GM18907 (cell line): ENCODE measurements at regions not wholly inside any gene's neighbourhood (a gene's known extent, or its start where the extent isn't known, plus 50 kb on each side); places are given as distances from the start of the nearest gene placed in this dataset.
"Not testable (repeated sequence)": the region's sequence is repeated elsewhere in the genome, so short reads cannot be mapped to it uniquely, and the experiment has no call there.

Experiments
- ATAC-seq: cut with Tn5 transposase; IDR thresholded peaks from one replicate; pipeline ENCODE4 v1.9.1; 2021; ENCODE audit warnings: mild to moderate bottlenecking, moderate library complexity; ENCODE audit not compliant: unreplicated experiment

DNA sequence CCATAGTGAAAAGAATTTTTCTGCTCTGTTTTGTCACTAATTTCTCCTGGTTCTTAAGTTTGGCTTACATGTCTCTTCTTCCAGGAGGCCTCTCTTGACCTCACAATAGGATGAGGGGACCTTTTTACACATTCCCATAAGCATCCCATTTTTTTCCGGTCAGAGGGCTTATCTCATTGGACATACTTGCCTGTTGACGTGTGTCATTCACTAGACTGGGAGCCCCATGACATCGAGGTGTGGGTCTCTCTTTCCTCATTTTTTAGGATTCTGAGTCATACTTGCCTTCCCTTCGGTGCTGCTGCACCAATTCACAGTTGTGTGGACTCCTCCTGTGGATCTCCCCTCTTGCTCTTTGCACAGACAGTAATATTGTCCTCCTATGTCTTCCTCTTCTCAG is 601.8 kb downstream of the GATA3 start:
- no peak for ATAC-seq

DNA sequence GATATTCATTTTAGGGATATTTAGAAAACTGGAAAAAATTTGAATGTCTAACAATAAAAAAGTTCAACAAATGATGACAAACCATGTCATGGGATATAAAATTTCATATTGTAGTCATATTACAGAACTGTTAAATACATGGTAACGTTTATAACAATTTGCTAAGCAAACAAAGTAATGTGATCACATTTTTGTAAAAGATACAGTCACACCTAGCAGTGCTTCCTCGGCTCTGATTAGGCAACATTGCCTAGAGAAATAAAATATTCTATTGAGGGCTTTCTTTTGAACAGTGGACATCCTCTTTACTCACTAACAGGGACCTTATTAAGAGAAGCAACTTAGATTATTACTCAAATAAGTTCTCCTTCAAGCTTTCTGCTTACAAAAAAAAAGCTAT is 605.5 kb downstream of the GATA3 start:
- ATAC-seq = no peak

DNA sequence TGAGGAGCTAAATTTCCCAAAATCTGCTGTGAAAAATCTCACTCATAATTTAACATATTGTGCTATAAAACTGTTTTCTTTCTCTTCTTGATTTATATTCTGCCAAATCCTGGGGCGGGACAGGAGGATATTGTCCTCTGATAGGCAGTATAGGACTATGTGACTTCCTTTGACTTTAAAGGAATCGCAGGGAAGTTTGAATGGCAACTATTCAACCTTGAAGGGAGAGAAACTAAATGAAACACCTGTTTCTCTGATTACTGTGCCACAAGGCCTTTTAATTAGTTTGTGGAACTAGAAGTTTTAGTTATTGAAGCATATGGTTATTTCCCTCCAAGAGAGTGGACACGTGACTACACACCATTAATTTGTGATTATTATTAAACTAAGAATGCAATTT is 607.4 kb downstream of the GATA3 start:
- no peak for ATAC-seq

GRCh38 chr10:8663131-8663530 is 608.6 kb downstream of the GATA3 start:
- no peak for ATAC-seq

DNA sequence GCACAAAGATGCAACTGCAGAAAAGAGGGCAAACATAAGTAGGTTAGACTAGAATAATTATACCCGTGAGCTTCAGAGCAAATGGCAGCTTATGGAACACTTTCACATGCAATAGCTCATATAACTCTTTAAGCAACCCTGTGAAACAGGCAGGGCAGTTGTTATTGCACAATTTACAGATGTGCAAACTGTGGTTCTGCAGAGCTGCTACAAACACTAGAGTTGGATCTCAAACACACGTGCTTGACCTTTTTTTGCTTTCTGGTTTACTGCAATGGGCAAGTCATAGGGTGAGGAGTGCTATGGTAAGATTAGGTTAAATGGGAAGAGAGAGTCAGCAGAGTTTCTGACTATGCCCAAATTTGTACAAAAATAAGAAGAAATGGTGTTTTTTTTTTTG is 610.8 kb downstream of the GATA3 start:
- no peak for ATAC-seq

GRCh38 chr10:8670461-8670860 is 616.0 kb downstream of the GATA3 start:
- ATAC-seq = no peak

- ATAC-seq = no peak
Measured at GRCh38 chr10:8674230-8674629, 619.7 kb downstream of the GATA3 start.

- no peak for ATAC-seq
Measured at GRCh38 chr10:8677642-8678041, 623.2 kb downstream of the GATA3 start.

DNA sequence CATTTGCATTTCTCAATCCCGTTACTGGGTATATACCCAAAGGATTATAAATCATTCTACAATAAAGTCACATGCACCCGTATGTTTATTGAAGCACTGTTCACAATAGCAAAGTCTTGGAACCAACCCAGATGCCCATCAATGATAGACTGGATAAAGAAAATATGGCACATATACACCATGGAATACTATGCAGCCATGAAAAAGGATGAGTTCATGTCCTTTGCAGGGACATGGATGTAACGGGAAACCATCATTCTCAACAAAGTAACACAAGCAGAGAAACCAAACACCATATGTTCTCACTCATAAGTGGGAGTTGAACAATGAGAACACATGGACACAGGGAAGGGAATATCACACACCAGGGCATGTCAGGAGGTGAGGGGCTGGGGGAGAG is 630.4 kb downstream of the GATA3 start:
- not testable (repeated sequence) for ATAC-seq

- ATAC-seq = no peak
Measured at GRCh38 chr10:8688881-8689280, 634.4 kb downstream of the GATA3 start.

DNA sequence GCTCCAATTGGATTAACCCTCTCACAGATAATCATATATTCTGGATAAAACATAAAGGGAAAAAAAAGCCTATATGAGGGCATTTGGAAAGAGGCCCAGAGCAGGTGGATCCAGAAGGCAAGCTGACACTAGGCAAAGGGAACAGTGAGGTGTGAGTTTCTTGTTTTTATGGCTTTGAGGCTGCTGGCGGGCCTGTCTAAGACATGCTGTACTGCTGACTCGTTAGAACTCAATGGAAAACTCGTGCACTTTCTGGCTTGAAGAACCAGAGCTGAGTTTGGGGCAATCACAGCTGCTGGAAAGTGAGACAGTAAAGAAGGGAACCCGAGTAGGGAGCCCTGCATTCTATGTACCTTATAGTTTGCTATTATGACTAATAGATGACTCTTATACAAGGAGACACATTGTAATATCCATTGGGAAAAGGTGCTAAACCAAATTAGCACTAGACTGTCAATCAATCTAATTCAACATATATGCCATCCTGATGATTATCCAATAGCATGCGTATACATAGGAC is 637.1 kb downstream of the GATA3 start:
- ATAC-seq = no peak

- not testable (repeated sequence) for ATAC-seq
Measured at GRCh38 chr10:8693635-8694034, 639.1 kb downstream of the GATA3 start.

DNA sequence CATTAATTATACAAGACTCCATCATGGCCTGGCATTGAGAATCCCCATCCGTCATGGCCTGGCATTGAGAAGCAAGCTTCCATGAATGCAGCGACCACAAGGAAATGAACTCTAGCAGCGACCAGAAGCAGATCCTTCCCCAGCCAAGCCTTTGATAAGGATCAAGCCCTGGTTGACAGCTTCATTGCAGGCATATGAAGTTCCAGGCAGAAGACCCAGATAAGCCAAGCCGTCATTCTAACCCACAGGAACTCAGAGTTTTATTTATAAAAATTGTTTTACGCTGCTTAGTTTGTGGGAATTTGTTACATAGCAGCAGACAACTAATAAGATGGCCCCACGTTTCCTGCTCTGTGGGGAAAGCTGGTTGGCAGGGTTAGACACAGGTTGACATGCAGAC is 642.3 kb downstream of the GATA3 start:
- no peak for ATAC-seq

GRCh38 chr10:8700689-8701088 is 646.2 kb downstream of the GATA3 start:
- ATAC-seq = no peak

GRCh38 chr10:8702181-8702580 is 647.7 kb downstream of the GATA3 start:
- ATAC-seq = no peak

DNA sequence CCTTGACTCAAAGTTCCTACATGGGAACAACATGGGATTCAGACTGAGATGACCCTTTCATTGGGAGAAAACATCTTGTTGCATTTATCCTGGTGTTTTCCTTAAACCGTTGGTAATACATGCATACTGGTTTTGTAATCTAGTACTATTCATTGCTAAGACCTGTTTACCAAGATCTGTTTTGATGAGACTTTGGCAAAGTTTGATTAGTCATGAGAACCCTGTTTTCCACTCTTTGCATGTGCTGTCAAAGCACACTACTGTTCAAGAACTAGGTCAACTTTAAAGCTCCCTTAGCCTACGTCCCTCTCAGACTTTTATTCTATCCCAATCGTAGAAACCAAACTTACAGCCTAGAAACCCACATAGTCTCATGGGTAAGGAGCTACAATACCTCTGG is 650.9 kb downstream of the GATA3 start:
- no peak for ATAC-seq

DNA sequence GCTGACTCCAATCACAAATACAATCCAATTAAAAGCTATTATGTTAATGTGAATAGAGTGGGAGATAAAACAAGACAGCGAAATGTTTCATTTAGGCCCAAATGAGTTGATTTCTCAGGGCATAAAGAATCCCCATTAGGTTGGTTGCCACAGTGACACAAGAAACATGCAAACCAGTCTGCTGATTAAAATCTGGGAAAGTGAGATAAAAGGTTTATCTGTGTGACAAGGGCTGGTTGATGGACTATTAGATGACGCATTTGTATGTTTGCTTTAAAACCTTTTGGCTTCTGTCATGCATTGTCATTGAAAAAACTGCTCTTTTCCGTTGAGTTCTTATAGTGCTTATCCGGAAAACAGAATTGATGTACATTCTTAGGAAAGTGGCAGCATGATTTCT is 658.2 kb downstream of the GATA3 start:
- ATAC-seq = no peak

GRCh38 chr10:8719971-8720370 is 665.5 kb downstream of the GATA3 start:
- no peak for ATAC-seq

DNA sequence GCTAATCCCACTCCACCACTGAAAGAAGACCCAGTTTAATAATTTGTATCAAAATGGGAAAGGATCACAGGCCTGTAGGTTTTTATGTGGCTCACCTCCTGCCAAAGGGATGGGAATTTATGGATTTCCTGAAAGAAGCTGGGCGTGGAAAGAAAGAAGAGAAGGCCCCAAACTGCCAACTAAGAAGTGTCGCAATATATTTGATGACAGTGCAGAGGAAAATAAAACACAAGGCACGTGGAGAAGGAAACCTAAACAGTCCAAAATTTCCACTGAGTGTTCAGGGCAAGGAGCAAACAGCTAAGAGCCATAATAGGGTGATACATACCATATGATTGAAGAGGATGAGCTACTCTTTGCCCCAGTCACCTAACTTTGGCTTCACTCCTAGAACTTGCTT is 667.2 kb downstream of the GATA3 start:
- no peak for ATAC-seq

DNA sequence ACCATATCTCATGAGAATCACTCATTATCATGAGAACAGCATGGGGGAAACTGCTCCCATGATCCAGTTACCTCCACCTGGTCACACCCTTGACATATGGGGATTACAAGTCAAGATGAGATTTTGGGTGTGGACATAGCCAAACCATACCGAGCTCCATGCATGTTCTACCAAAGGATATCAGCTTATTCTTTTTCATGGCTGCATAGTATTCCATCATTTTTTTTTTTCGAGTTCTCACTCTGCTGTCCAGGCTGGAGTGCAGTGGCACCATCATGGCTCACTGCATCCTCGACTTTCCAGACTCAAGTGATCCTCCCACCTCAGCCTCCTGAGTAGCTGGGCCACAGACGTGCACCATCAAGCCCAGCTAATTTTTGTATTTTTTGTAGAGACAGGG is 668.3 kb downstream of the GATA3 start:
- ATAC-seq = no peak

- no peak for ATAC-seq
Measured at GRCh38 chr10:8725343-8725742, 670.9 kb downstream of the GATA3 start.

DNA sequence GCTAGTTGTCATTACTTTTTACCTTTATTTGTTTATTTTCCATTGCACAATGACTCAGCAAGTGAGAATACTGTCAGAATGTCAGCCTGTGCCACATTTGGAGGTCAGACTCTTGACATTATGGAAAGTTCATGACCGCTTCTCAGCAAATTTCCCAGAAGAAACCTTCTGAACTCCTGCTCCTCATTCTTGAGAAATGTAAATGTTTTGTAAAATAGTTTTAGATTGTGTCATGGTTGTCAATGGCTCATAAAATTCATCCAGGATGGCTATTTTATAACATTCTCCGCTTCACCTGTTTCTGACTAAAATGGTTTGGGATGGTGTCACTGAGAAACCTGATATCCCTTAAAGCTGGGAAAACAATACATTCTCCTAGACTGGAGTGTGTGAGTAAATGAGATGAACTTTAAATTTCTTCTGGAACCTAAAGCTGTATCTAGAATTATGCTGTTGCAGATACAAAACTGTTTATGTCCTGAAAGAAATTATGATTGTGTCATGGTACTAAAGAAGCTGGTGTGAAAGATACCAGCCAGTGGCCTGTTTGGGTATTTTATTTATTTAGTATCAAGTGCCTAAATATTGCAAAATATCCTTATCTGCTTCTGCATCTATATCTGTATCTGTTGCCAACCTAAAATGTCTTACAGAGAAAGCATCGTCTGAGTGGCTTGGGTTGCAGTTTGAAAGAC is 671.7 kb downstream of the GATA3 start:
- no peak for ATAC-seq

- no peak for ATAC-seq
Measured at GRCh38 chr10:8726779-8727084, 672.2 kb downstream of the GATA3 start.
